KMS-11 (cell line): ENCODE measurements at regions not wholly inside any gene's neighbourhood (a gene's known extent, or its start where the extent isn't known, plus 50 kb on each side); places are given as distances from the start of the nearest gene placed in this dataset.

Experiments
- H2AFZ ChIP-seq: fragments of 200-600 bp; sonication (generic); 2 replicates; pipeline ENCODE4 v1.6.1; 2016; ENCODE audit warnings: antibody characterized with exemption, mixed run types, low read depth
- H3K27ac ChIP-seq: fragments of 200-600 bp; sonication (generic); 2 replicates; pipeline ENCODE4 v1.6.1; 2016; ENCODE audit warnings: mild to moderate bottlenecking, mixed run types
- H3K27me3 ChIP-seq: fragments of 200-600 bp; sonication (generic); 2 replicates; pipeline ENCODE4 v1.6.1; 2017; ENCODE audit warnings: mild to moderate bottlenecking, low read depth, mixed run types, moderate library complexity; ENCODE audit not compliant: insufficient read depth
- H3K36me3 ChIP-seq: fragments of 200-600 bp; sonication (generic); 2 replicates; pipeline ENCODE4 v1.6.1; 2017; ENCODE audit warnings: mild to moderate bottlenecking, mixed run types; ENCODE audit not compliant: insufficient read depth
- H3K4me1 ChIP-seq: fragments of 200-600 bp; sonication (generic); 2 replicates; pipeline ENCODE4 v1.6.1; 2016; ENCODE audit warnings: mild to moderate bottlenecking, low read depth, mixed run types; ENCODE audit not compliant: poor library complexity, severe bottlenecking
- H3K4me2 ChIP-seq: fragments of 200-600 bp; sonication (generic); 2 replicates; pipeline ENCODE4 v1.7.0; 2016; ENCODE audit warnings: mild to moderate bottlenecking, mixed run types
- H3K4me3 ChIP-seq: fragments of 200-600 bp; sonication (generic); IDR thresholded peaks from 2 replicates; pipeline ENCODE4 v1.6.1; 2017; ENCODE audit warnings: low read depth, low read length, mixed read lengths; ENCODE audit not compliant: insufficient read depth
- H3K79me2 ChIP-seq: fragments of 200-600 bp; sonication (generic); 2 replicates; pipeline ENCODE4 v1.6.1; 2016; ENCODE audit warnings: low read depth, mixed run types; ENCODE audit not compliant: insufficient read depth
- H3K9ac ChIP-seq: fragments of 200-600 bp; sonication (generic); 2 replicates; pipeline ENCODE4 v1.6.1; 2016; ENCODE audit warnings: mild to moderate bottlenecking, mixed run types
- H4K20me1 ChIP-seq: fragments of 200-600 bp; sonication (generic); 2 replicates; pipeline ENCODE4 v1.6.1; 2016; ENCODE audit warnings: mild to moderate bottlenecking, mixed run types; ENCODE audit not compliant: insufficient read depth
- TF ChIP-seq, protein P1 (sequence below): fragments of 200-600 bp; sonication (generic); conservative IDR thresholded peaks from 2 replicates; pipeline ENCODE4 v1.6.1; 2017; ENCODE audit warnings: low read depth, mild to moderate bottlenecking, antibody characterized with exemption, low read length, moderate library complexity, mixed read lengths

DNA sequence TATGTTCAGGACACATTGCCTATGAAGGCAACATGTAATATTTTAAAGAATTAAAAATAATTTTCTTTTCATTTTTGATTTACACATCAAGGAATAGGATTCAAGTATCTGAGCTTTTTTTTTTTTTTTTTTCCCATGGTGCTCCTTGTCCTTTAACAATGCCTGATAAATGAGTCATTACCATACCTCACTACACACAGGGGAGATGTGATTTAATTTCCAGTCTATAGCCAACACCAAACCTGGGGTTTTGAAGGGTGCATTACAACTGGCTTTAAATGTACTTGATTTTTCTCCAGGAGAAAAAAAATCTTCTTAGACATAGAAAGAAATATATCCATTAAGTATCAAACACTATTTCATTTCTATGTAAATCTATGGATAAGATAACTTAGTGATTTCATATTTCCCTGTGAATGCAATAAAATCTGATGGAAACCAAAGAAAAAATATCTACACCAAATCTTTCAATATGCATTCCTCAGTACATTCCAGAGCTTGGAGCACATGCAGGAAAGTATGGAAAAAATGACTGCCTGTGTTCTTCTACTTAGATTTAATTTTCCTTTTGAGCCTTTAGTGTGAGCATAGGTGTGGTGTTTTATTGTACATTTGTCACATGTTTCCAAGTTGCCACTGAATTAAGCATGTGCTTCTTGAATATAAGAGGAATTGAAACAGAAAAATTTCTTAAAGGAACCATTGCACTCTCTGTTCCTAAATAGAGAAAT is 204.8 kb upstream of the MEOX2 start:
- Histone ChIP-seq H3K4me3 (no peak overlapping the region), H3K4me1 (peaks cover 8% of the 10 kb centered on the region), H3K27ac (no peak overlapping the region), H3K79me2 (no peaks in the 10 kb centered on the region), H2AFZ (no peak overlapping the region), H3K4me2 (no peak overlapping the region), H4K20me1 (no peaks in the 10 kb centered on the region), H3K9ac (no peak overlapping the region), H3K36me3 (no peaks in the 10 kb centered on the region), H3K27me3 (no peaks in the 10 kb centered on the region)
- TF ChIP-seq, protein P1, sequence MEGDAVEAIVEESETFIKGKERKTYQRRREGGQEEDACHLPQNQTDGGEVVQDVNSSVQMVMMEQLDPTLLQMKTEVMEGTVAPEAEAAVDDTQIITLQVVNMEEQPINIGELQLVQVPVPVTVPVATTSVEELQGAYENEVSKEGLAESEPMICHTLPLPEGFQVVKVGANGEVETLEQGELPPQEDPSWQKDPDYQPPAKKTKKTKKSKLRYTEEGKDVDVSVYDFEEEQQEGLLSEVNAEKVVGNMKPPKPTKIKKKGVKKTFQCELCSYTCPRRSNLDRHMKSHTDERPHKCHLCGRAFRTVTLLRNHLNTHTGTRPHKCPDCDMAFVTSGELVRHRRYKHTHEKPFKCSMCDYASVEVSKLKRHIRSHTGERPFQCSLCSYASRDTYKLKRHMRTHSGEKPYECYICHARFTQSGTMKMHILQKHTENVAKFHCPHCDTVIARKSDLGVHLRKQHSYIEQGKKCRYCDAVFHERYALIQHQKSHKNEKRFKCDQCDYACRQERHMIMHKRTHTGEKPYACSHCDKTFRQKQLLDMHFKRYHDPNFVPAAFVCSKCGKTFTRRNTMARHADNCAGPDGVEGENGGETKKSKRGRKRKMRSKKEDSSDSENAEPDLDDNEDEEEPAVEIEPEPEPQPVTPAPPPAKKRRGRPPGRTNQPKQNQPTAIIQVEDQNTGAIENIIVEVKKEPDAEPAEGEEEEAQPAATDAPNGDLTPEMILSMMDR = no peak

DNA sequence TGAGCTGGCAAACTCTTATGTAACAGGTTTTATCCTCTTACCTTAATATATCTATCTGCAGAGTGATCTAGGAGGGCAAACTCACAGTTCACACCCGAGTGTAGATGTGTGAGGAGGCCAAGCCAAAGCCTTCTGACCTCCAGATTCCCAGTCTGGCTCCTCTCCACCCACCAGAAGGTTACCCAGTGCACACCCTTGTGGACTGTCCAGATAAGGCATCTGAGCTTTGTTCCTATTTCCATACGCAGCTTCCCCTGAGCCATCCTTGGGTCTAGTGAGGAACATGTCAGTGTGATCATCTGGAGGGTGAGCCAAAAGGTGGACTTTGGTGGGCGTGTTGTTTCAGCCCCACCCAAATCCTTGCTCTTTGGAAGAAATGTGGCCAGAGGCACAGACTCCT is 203.0 kb upstream of the MEOX2 start:
- Histone ChIP-seq H4K20me1 (no peaks in the 10 kb centered on the region), H3K36me3 (no peaks in the 10 kb centered on the region), H3K4me3 (no peak overlapping the region), H3K27me3 (no peaks in the 10 kb centered on the region), H3K9ac (no peak overlapping the region), H2AFZ (no peak overlapping the region), H3K79me2 (no peaks in the 10 kb centered on the region), H3K4me1 (peaks cover 20% of the 10 kb centered on the region), H3K27ac (no peak overlapping the region), H3K4me2 (no peak overlapping the region)
- TF ChIP-seq, protein P1 = no peak

DNA sequence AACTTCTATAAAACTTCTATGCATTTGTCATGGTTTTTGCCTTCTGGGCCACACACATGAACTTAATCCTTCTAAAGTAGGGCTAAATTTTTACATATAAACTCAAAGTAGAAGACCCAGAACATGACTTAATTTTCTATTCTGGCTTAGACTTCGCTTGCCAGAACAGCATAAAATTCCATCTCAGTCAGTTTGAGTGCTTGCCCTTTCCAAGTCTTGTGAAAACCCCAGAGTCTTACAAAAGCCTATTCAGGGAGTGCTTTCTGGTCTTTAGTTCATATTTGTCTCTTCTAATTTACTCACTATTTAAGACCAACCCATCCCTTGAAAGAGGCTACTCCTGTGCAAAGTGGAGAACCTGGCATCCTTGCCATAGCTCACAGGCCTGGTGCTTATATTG is 201.6 kb upstream of the MEOX2 start:
- Histone ChIP-seq H3K4me2 (no peak overlapping the region), H3K4me3 (no peak overlapping the region), H2AFZ (no peak overlapping the region), H3K9ac (no peak overlapping the region), H4K20me1 (no peaks in the 10 kb centered on the region), H3K36me3 (no peaks in the 10 kb centered on the region), H3K27me3 (no peaks in the 10 kb centered on the region), H3K4me1 (peaks cover 20% of the 10 kb centered on the region), H3K27ac (no peak overlapping the region), H3K79me2 (no peaks in the 10 kb centered on the region)
- TF ChIP-seq, protein P1 = no peak

DNA sequence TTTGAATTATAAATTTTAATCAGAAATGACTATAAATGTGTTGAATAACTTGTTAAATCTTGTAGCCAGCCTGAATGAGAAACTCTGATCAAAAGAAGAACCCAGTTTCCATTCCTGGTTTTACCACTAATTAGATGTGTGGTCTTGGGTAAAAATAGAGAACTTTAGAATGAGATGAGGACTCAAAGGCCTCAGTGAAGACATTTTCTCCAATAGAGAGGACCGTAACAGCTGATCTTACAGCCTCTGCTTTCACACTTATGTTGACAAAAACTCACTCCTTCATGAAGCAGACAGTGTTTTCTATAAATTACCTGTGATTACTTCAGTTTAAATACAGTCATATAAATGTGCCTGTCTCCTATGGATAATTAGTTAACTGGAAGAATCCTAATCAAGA is 200.1 kb upstream of the MEOX2 start:
- Histone ChIP-seq H3K27me3 (no peaks in the 10 kb centered on the region), H3K36me3 (no peaks in the 10 kb centered on the region), H3K27ac (no peak overlapping the region), H3K9ac (no peak overlapping the region), H3K4me1 (peaks cover 20% of the 10 kb centered on the region), H3K79me2 (no peaks in the 10 kb centered on the region), H3K4me3 (no peak overlapping the region), H3K4me2 (no peak overlapping the region), H2AFZ (no peak overlapping the region), H4K20me1 (no peaks in the 10 kb centered on the region)
- TF ChIP-seq, protein P1 = no peak
